Breast epithelium (tissue), 4 donors: ENCODE measurements at regions not wholly inside any gene's neighbourhood (a gene's known extent, or its start where the extent isn't known, plus 50 kb on each side); places are given as distances from the start of the nearest gene placed in this dataset.

ENCODE experiments used
- DNase-seq, 2 donors: peaks; one replicate each; pipeline ENCODE4 v3.0.0-alpha.2; 2019; ENCODE audit warnings: low spot score in 2 of 2
- H3K27ac ChIP-seq, 2 donors: fragments of 200-600 bp; sonication (generic) in 1 of 2; one replicate each; pipeline ENCODE4 v1.5.1; 2016 to 2019; ENCODE audit warnings: mild to moderate bottlenecking in 1 of 2
- H3K27me3 ChIP-seq, 2 donors: fragments of 200-600 bp; sonication (generic) in 1 of 2; one replicate each; pipeline versions ENCODE4 v1.5.1 to v1.6.0; 2017 to 2019; ENCODE audit warnings: control low read depth in 1 of 2, mild to moderate bottlenecking in 1 of 2
- H3K36me3 ChIP-seq: fragments of 200-600 bp; one replicate; pipeline ENCODE4 v1.5.1; 2019
- H3K4me1 ChIP-seq, 2 donors: fragments of 200-600 bp; sonication (generic); one replicate each; pipeline ENCODE4 v1.5.1; 2016 to 2019; ENCODE audit warnings: control low read depth in 1 of 2
- H3K4me3 ChIP-seq, 3 donors: fragments of 200-600 bp; sonication (generic); 1 replicate in 2 of 3; 2 replicates in 1 of 3; pipeline ENCODE4 v1.5.1; 2016 to 2019; ENCODE audit warnings: mild to moderate bottlenecking in 3 of 3, moderate library complexity in 2 of 3
- H3K9me3 ChIP-seq, 2 donors: fragments of 200-600 bp; sonication (generic) in 1 of 2; one replicate each; pipeline ENCODE4 v1.5.1; 2016 to 2019; ENCODE audit warnings: control low read depth in 1 of 2
- CTCF ChIP-seq, 3 donors: fragments of 450-650 bp; IDR thresholded peaks; one replicate each; pipeline ENCODE4 v1.5.1; 2016 to 2017; ENCODE audit warnings: antibody characterized with exemption in 3 of 3, mild to moderate bottlenecking in 3 of 3, moderate library complexity in 3 of 3
- POLR2A ChIP-seq: fragments of 450-650 bp; IDR thresholded peaks from one replicate; pipeline ENCODE4 v1.6.1; 2016; ENCODE audit warnings: antibody characterized with exemption, mild to moderate bottlenecking, moderate library complexity
- POLR2AphosphoS5 ChIP-seq, 3 donors: sonication (generic); formaldehyde crosslinking; IDR thresholded peaks; one replicate each; pipeline ENCODE4 v1.6.1; 2017; ENCODE audit warnings: antibody characterized with exemption in 3 of 3
- intact Hi-C: fragments of 100-400 bp; cut with DNase I; formaldehyde crosslinking; loops from one replicate; pipeline ENCODE4 v1.15.1; 2023; ENCODE audit warnings: low total_unique reads

DNA sequence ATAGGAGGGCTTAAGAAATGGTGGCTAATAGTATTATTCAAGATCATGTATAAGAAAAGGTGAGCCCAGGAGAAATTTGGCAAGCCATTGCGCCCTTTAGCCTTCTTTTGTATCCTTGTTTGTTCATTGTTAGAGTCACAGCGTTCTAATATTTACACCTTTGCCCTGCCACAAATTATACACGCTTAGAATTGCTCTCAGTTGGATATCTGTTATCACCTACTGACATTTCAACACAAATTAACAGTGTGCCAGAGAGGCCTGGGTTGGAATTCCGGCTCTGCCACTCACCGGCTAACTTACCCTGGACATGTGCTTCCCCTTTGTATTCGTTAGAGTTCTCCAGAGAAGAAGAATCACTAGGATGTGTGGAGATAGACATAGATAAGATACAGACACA, 148.7 kb upstream of the KIT start:
- no peak for DNase-seq
- no peak overlapping the region for H3K27ac ChIP-seq
- H3K4me3 ChIP-seq = no peak overlapping the region
- TF ChIP-seq POLR2AphosphoS5 (IDR thresholded peaks at IDR 0.05) (no peak), POLR2A (no peak), CTCF (IDR thresholded peaks at IDR 0.05) (no peak)
- no peaks in the 10 kb centered on the region for H3K4me1 ChIP-seq
- H3K9me3 ChIP-seq = peaks cover 0 to 8% of the 10 kb centered on the region in 2 donors
- intact Hi-C loops = no loop called here
- no peaks in the 10 kb centered on the region for H3K36me3 ChIP-seq
- H3K27me3 ChIP-seq = no peaks in the 10 kb centered on the region

GRCh38 chr4:54513204-54513603, 144.6 kb upstream of the KIT start:
- TF ChIP-seq POLR2AphosphoS5 (IDR thresholded peaks at IDR 0.05) = no peak
- Histone ChIP-seq H3K27ac (no peak overlapping the region), H3K36me3 (no peaks in the 10 kb centered on the region), H3K9me3 (no peaks in the 10 kb centered on the region), H3K4me3 (no peak overlapping the region), H3K4me1 (no peaks in the 10 kb centered on the region), H3K27me3 (no peaks in the 10 kb centered on the region)
- DNase-seq = peak in 1 of 2 donors; percentile 20
- intact Hi-C loops = no loop called here

DNA sequence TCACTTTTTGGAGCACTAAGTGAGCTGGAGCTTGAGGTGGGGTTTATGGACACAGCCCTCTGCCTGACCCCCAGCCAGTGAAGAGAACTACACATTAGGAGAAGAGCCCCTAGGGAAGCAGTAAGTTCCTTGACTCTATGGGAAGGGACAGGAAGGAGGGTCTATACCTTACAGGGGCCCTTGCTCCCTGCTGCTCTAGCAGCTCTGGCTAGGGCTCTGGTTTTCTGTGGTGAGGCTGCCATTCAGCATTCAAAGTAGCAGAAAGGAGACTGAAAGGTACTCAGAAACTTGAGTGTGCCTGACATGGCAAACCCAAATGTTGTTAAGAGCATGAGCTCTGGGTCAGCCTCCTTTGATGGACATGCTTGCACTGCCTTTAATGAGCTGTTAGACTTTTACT, 144.0 kb upstream of the KIT start:
- Histone ChIP-seq H3K9me3 (no peaks in the 10 kb centered on the region), H3K36me3 (no peaks in the 10 kb centered on the region), H3K27me3 (no peaks in the 10 kb centered on the region), H3K4me3 (no peak overlapping the region), H3K27ac (no peak overlapping the region), H3K4me1 (no peaks in the 10 kb centered on the region)
- no peak for TF ChIP-seq CTCF (IDR thresholded peaks at IDR 0.05)
- TF ChIP-seq POLR2A = no peak
- TF ChIP-seq POLR2AphosphoS5 (IDR thresholded peaks at IDR 0.05) = no peak
- intact Hi-C loops = no loop called here
- no peak for DNase-seq

DNA sequence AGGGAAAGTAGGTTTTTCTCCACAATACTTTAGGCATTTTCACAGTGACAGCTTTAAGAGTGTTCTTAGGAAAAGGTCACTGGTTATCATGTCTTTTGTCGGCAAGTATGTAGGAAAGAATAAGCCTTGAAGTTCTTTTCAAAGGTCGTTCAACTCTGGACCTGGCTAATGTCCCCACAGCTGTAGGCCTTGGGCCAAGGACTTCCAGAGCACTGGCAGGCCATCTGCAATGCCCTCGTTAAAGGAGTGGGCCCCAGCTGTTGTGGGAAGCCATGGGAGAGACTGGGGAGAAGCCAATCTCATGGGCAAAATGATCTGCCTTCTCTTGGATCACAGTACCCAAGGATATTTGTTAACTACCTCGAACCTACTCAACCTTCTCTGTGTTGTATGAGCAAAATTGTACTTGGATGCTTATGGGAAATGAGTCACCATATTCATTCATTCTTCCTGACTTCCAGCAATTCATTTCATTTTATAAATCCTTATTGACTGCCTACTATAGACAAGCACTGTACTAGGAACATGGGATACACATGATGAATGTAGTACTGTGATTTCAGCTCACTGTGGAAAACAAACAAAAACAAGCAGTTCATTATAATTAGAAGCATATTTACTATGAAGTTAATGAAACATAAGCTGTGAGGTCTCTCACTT, 141.1 kb upstream of the KIT start:
- DNase-seq = no peak
- no peaks in the 10 kb centered on the region for H3K36me3 ChIP-seq
- no peaks in the 10 kb centered on the region for H3K9me3 ChIP-seq
- TF ChIP-seq POLR2A (no peak), CTCF (IDR thresholded peaks at IDR 0.05) (no peak), POLR2AphosphoS5 (IDR thresholded peaks at IDR 0.05) (no peak)
- H3K4me3 ChIP-seq = no peak overlapping the region
- intact Hi-C loops = no loop called here
- no peak overlapping the region for H3K27ac ChIP-seq
- H3K4me1 ChIP-seq = no peaks in the 10 kb centered on the region
- no peaks in the 10 kb centered on the region for H3K27me3 ChIP-seq

DNA sequence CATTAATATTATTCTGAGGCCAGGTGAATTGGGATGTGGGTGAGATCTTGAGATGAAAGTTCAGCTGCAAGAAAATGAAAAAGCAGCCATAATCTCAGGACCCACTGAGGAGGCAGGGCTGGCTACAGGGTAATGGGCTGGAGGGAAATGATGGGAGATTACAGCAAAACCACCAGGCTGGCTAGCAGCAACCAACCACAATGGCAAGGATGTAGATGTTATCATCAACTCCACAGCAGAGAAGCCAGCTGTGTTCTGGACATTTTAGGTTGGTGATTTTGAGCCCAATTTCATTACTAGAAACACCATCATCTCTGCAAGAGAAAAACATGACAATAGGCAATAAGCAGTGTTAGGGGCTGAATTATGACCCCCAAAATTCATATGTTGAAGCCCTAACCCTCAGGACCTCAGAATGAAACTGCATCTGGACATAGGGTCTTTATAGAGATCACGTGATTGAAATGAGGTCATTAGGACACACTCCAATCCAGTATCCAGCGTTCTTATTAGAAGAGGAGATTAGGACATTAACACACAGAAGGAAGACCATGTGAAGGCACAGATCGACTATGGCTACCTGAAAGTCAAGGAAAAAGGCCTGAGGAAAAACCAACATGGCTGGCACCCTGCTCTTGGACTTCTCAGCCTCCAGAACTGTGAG, 139.8 kb upstream of the KIT start:
- no peaks in the 10 kb centered on the region for H3K9me3 ChIP-seq
- intact Hi-C loops = no loop called here
- H3K27ac ChIP-seq = no peak overlapping the region
- no peaks in the 10 kb centered on the region for H3K36me3 ChIP-seq
- H3K4me3 ChIP-seq = no peak overlapping the region
- no peak for DNase-seq
- no peaks in the 10 kb centered on the region for H3K4me1 ChIP-seq
- H3K27me3 ChIP-seq = no peaks in the 10 kb centered on the region
- TF ChIP-seq CTCF (IDR thresholded peaks at IDR 0.05) (no peak), POLR2A (no peak), POLR2AphosphoS5 (IDR thresholded peaks at IDR 0.05) (no peak)
